ENCODE measurements at regions not wholly inside any gene's neighbourhood (a gene's known extent, or its start where the extent isn't known, plus 50 kb on each side); places are given as distances from the start of the nearest gene placed in this dataset.
"Not testable (repeated sequence)": the region's sequence is repeated elsewhere in the genome, so short reads cannot be mapped to it uniquely, and the experiment has no call there.

DNA sequence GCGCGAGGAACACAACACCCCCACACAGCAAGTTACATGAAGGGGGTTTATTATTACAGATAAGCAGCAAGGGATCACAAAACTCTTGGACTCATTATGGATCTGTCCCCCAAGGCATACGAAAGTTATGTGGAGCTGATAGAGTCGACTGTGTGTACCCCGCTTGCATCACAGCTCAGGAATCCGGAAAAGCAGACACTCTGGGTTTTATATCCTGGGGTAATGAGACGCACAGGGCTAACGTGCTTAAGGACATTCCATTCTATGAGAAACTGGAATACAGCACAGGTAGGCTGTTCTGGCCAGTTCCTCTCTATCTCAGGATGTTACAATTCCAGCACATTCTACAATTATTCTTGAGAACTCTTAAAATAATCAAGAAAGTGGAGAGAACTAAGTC is 401.4 kb downstream of the RPIA start:
- H3K36me3 Mint-ChIP-seq; H3K27me3 Mint-ChIP-seq (ENCODE audit: low read depth in 3 of 3); H3K4me3 Mint-ChIP-seq; H3K27ac Mint-ChIP-seq; H3K9me3 Mint-ChIP-seq; DNase-seq; H3K4me1 Mint-ChIP-seq: not testable (repeated sequence)

DNA sequence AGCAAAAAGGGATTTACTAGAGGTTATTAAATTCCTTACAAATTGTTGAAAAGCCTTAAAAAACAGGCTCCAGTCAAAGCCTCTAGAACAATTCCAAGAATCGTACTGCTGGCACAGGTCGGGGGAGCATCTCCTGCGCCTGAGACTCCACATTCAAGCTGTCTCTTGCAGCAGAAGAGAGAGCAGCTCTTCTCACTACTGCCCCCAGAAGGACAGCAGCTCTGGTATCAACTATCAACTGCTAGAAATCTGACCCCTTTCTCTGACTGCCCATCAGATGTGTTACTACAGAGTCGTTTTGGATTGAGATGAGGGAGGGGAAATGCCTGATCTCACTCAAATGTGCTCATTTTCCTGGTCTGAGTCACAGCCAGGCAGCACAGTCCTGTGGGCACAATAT is 403.6 kb downstream of the RPIA start:
- not testable (repeated sequence) for H3K27me3 Mint-ChIP-seq (ENCODE audit: low read depth in 3 of 3); H3K27ac Mint-ChIP-seq; H3K9me3 Mint-ChIP-seq; H3K36me3 Mint-ChIP-seq; DNase-seq; H3K4me3 Mint-ChIP-seq; H3K4me1 Mint-ChIP-seq

DNA sequence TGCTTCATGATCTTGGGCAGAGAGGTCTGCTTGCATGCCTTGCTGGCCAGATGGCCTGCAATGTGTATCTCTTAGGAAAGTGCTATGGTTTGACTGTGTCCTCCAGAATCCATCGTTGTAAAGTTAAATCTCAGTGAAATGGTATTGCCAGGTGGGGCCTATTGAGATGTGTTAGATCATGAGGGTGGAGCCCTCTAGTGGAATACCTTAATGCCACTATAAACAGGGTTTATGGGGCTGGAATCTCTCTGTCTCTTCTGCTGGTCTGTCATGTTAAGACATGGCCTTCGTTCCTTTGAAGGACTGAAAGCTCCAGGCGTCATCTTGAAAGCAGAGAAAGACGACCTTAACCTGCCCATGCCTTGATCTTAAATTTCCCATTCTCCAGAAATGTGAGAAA is 411.1 kb downstream of the RPIA start:
- H3K27me3 Mint-ChIP-seq (ENCODE audit: low read depth in 3 of 3); H3K4me3 Mint-ChIP-seq; H3K4me1 Mint-ChIP-seq; H3K36me3 Mint-ChIP-seq; H3K27ac Mint-ChIP-seq; DNase-seq; H3K9me3 Mint-ChIP-seq: not testable (repeated sequence)

DNA sequence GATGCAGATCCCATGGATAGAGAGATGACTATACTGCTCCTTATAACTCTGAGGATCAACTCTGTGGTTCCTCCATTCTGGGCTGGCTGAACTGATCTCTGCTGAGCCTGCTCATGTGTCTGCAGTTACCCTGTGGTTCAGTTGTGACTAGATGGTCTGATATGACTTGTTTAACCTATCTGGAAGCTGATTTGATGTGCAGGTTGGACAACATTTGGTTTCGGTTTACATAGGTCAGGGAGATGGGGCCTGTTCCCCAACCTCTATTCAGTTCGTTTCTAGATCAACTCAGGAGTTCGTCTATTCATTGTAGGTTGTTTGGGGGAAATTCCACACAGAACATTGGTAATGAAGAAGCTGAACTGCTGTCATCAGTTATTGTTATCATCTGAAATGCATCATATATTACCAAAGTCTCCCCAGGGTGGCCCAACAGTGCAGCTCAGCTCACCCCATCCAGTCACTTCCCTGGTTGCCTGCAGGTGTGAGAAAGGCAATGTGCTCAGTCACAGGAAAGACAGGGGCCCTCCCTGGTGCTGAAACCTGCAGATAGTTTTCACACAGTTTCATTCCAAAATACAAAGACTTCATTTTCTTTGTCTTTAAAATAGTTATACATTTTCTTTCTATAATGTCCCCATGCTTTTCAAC is 415.0 kb downstream of the RPIA start:
- not testable (repeated sequence) for H3K36me3 Mint-ChIP-seq; DNase-seq; H3K4me1 Mint-ChIP-seq; H3K27ac Mint-ChIP-seq; H3K9me3 Mint-ChIP-seq; H3K27me3 Mint-ChIP-seq (ENCODE audit: low read depth in 3 of 3); H3K4me3 Mint-ChIP-seq

DNA sequence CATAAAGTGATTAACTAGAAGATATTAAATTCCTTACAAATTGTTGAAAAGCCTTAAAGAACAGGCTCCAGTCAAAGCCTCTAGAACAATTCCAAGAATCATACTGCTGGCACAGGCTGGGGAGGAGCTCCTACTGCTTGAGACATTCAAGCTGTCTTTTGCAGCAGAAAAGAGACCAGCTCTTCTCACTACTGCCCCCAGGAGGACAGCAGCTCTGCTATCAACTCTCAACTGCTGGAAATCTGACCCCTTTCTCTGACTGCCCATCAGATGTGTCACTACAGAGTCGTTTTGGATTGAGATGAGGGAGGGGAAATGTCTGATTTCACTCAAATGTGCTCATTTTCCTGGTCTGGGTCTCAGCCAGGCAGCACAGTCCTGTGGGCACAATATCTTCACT is 421.0 kb downstream of the RPIA start:
- DNase-seq; H3K4me3 Mint-ChIP-seq; H3K27ac Mint-ChIP-seq; H3K27me3 Mint-ChIP-seq (ENCODE audit: low read depth in 3 of 3); H3K36me3 Mint-ChIP-seq; H3K4me1 Mint-ChIP-seq; H3K9me3 Mint-ChIP-seq: not testable (repeated sequence)

DNA sequence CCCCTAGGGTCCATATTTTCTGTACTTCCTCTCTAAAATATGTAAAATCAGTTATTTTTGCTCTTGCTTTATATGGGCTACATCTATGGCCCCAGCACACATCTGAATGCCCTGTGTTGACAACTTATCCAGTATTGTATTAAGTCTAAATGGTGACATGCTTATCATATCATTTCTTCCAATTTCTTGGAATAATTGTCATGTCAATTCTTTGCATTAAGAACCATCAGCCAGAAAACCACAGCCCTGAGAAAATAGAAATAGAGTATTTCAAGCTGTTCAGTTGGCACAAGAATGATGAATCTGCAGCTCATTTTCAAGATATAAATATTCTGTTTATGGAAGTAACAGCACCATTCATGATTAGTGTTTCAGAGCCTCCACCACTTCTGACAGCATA is 421.8 kb downstream of the RPIA start:
- H3K36me3 Mint-ChIP-seq; H3K9me3 Mint-ChIP-seq; H3K4me3 Mint-ChIP-seq; H3K27me3 Mint-ChIP-seq (ENCODE audit: low read depth in 3 of 3); H3K27ac Mint-ChIP-seq; DNase-seq; H3K4me1 Mint-ChIP-seq: not testable (repeated sequence)

DNA sequence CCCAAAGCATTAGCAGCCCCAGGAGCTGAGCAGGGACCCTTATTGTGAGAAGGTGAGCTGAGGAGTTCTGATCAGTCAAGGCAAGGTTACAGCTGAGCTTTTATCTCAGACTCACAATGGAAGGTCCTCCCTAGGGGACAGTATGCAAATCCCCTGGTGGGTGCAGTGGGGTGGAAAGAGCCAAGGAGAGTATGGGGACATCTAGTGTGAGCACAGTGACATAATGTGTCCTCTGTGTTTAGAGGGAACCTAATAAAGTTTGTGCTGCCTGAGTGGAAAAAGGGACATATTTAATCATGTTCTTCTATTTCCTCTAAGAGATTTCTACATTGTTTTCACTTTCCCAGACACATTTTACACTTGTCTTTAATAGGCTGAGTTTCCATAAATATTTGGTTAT is 438.0 kb downstream of the RPIA start:
- not testable (repeated sequence) for H3K4me1 Mint-ChIP-seq; DNase-seq; H3K4me3 Mint-ChIP-seq; H3K27me3 Mint-ChIP-seq (ENCODE audit: low read depth in 3 of 3); H3K9me3 Mint-ChIP-seq; H3K36me3 Mint-ChIP-seq; H3K27ac Mint-ChIP-seq

DNA sequence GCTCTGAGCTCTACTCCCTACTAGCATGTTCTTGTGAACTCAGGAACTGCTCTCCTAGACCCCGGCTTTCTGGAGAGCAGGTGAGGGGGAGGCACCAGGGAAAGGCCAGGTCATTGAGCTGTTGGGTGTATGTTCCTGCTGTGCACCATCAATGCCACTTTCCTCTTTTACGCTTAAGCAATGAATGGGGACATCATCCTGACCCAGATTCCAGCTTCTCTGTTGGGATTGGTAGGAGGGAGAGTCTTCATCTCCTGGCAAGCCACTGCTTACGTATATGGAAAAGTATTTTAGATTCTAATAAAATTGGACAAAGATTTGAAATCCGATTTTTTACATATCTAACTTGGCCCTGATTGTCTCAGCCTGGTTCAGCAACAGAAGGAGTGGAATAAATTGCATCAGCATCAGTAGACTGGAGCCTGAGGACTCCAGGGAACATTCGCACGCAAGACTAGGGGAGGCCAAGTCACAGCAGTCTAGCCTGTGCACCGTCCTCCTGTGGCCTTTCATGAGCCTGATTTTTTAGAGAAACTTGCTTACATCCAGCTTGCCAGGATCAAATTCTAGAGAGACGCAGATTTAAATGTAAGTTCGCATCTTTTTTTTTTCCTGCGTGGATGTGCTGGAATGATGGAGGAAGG is 439.3 kb downstream of the RPIA start:
- not testable (repeated sequence) for DNase-seq; H3K27ac Mint-ChIP-seq; H3K9me3 Mint-ChIP-seq; H3K36me3 Mint-ChIP-seq; H3K4me3 Mint-ChIP-seq; H3K27me3 Mint-ChIP-seq (ENCODE audit: low read depth in 3 of 3); H3K4me1 Mint-ChIP-seq

DNA sequence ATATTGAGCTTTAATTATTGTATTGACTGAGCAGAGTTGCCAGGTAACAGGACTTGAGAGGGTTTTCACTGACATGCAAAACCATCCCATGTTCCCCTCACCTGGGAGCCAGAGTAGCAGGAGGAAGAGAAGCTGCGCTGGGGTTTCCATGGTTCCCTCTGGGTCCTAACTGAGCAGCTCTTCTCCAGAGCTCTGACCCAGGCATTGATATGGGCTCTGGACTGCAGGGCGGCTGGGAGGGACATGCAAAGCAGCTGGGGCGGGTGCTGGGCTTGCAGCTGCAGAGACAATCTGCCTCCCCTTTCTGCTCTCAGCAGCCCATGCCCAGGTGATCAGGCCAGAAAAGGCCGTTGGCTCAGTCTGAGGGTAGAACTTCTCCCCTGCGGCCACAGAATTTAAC is 451.5 kb downstream of the RPIA start:
- not testable (repeated sequence) for H3K4me1 Mint-ChIP-seq; H3K4me3 Mint-ChIP-seq; H3K36me3 Mint-ChIP-seq; H3K27ac Mint-ChIP-seq; H3K27me3 Mint-ChIP-seq (ENCODE audit: low read depth in 3 of 3); H3K9me3 Mint-ChIP-seq; DNase-seq

DNA sequence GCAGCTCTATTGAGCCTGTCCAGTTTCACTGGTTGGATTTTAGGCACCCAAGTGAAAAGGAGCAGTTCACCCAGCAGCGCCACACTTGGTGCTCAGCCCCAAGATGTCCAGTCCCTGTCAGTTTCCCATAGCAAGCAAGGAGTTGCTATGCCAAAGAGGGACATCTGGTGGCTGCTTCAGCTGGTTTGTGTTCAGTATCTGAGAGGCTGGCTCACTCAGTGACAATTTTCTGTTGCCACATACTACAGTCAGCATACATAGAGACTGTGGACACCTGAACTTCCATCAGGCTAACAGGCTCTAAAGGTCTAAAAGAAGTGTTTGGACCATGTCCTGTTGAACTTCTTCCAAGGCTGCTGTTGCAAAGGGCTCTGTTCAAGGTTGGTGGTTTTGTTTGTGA is 453.9 kb downstream of the RPIA start:
- H3K4me1 Mint-ChIP-seq; H3K4me3 Mint-ChIP-seq; H3K27ac Mint-ChIP-seq; H3K27me3 Mint-ChIP-seq (ENCODE audit: low read depth in 3 of 3); DNase-seq; H3K9me3 Mint-ChIP-seq; H3K36me3 Mint-ChIP-seq: not testable (repeated sequence)

DNA sequence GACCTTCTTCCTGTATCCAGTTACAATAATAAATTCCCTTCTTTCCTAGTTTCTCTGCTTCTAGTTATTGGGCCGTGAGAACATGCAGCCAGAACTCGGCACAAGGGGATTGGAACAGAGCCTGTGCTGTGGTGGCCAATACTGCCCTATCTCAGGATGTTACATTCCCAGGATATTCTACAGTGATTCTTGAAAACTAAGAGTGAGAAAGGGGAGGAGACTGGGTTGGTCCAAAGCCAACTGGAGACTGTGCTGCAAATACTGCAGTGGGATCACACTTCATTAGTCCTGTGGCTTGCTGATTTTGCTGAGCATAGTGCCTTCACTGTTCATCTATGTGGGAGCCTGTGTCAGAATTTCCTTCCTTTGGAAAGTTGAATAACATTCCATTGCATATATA is 456.8 kb downstream of the RPIA start:
- H3K27ac Mint-ChIP-seq; H3K27me3 Mint-ChIP-seq (ENCODE audit: low read depth in 3 of 3); H3K9me3 Mint-ChIP-seq; H3K36me3 Mint-ChIP-seq; H3K4me3 Mint-ChIP-seq; DNase-seq; H3K4me1 Mint-ChIP-seq: not testable (repeated sequence)

DNA sequence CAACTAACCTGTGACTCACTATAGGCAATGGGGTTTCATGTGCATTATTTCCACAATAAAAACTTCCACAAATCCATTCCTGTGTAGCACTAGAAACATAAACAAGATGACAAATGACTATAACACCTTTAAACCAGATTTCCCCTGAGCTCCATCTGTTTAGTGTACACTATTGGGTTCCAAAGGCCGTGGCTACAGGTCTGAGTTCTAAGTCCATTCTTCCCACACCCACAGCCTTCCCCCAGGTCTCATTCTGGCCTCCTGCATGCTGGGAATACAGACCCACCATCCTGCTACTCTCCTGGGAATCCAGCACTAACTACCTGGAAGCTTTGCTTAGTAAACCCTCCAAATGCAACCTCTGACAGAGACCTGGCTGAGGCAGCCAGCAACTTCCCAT is 460.2 kb downstream of the RPIA start:
- not testable (repeated sequence) for DNase-seq; H3K4me1 Mint-ChIP-seq; H3K9me3 Mint-ChIP-seq; H3K4me3 Mint-ChIP-seq; H3K27ac Mint-ChIP-seq; H3K27me3 Mint-ChIP-seq (ENCODE audit: low read depth in 3 of 3); H3K36me3 Mint-ChIP-seq

DNA sequence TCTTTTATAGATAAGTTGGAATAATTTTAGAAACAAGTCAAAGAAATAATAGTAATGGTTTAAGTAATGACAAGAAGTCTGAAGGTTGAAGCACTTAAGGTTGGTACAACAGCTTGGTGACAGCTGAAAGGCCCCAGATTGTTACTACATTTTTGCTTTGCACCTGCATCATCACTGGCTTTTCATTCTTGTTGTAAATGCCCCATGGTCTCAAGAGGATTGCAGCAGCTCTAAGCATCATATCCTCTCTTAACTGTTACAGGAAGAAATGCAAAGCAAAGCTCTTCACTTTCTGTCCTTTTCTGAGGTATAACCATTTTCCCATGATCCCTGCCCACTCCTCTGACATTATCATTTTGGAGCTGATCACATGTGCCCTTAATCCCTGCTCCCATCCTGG is 461.0 kb downstream of the RPIA start:
- H3K9me3 Mint-ChIP-seq; H3K27me3 Mint-ChIP-seq (ENCODE audit: low read depth in 3 of 3); H3K4me3 Mint-ChIP-seq; H3K36me3 Mint-ChIP-seq; DNase-seq; H3K4me1 Mint-ChIP-seq; H3K27ac Mint-ChIP-seq: not testable (repeated sequence)

DNA sequence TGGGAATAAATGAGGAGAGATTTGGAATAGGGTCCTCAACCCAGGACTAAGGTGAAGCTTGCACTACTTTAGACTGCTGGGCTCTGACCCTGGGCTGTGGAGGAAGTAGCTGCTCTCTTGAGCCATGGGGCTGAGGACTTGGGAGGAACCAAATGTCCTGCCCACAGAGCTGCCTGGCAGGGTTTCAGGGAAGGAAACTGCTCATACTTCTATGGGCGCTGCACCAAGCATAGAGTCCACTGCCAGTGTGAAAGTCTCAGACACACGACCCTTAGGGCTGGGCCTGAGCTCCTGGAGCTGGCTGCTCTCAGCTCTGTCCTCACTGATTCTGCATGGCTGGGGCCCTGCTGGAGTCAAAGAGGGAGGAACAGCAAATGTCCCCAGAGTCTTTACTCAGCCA is 461.7 kb downstream of the RPIA start:
- H3K9me3 Mint-ChIP-seq; H3K27ac Mint-ChIP-seq; H3K4me1 Mint-ChIP-seq; H3K27me3 Mint-ChIP-seq (ENCODE audit: low read depth in 3 of 3); H3K4me3 Mint-ChIP-seq; DNase-seq; H3K36me3 Mint-ChIP-seq: not testable (repeated sequence)

DNA sequence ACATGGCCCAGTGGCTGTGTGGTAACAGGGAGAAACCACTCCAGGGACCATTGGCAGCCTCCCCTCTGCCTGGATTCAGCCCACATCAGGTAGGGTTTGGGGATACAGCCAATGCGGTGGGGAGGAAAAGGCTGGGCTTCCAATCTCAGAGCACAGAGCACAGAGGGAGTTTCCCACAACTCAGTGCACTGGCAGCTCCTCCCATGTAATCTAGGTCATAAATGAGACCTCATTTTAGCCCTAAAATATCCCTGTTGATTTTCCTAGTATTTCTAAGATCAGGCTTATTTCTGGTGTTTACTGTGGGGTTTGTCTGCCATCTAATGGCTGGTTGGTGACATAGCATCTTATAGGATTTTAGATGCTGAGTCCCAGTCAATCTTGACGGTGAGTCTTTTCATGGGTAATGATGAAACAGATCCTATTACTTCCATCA is 462.8 kb downstream of the RPIA start:
- not testable (repeated sequence) for H3K4me1 Mint-ChIP-seq; H3K27me3 Mint-ChIP-seq (ENCODE audit: low read depth in 3 of 3)

More for the DNA sequence above, 462.8 kb downstream of the RPIA start:
- H3K36me3 Mint-ChIP-seq, H3K27ac Mint-ChIP-seq, DNase-seq, H3K4me3 Mint-ChIP-seq, H3K9me3 Mint-ChIP-seq: not testable (repeated sequence)
